H1 (cell line): ENCODE measurements at regions not wholly inside any gene's neighbourhood (a gene's known extent, or its start where the extent isn't known, plus 50 kb on each side); places are given as distances from the start of the nearest gene placed in this dataset.

Source experiments
- CTBP2 ChIP-seq: IDR thresholded peaks from 2 replicates; pipeline ENCODE4 v1.7.0; 2011; ENCODE audit warnings: borderline replicate concordance, mild to moderate bottlenecking, moderate library complexity, mixed read lengths, low read length; ENCODE audit not compliant: insufficient read depth, insufficient read length
- HDAC2 ChIP-seq, 2 experiments: fragments of 300-600 bp in 1 of 2; sonication (generic) in 1 of 2; IDR thresholded peaks; 2 replicates each; pipeline ENCODE4 v1.6.1; 2011 to 2012; ENCODE audit warnings: low read depth in 2 of 2, low read length in 2 of 2, mild to moderate bottlenecking in 2 of 2, moderate library complexity in 2 of 2, borderline replicate concordance in 1 of 2, inconsistent platforms in 1 of 2

DNA sequence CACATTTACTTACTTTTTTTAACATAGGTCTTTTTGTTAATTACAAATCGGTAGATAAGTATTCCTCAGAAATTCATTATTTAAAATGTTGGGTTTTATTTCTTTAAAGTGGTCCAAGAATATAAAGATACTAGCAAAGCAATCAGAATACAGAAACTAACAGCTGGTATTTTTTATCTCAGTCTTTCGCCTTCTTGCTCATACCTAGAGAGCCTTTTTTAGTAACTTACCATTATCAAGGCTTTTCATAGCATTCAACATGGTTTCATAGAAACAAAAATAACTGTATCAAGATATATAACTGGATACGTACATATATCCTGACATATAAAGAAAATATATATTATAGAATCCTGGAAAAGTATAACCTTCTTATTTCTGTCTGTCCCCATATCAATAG lies 227.8 kb upstream of the MIR17HG start (continued):
- TF ChIP-seq CTBP2 = no peak
- no peak for TF ChIP-seq HDAC2 (IDR thresholded peaks at IDR 0.05; ENCODE audit: borderline replicate concordance in 1 of 2, low read depth in 2 of 2, low read length in 2 of 2)
